PC-3 (cell line): ENCODE measurements at regions not wholly inside any gene's neighbourhood (a gene's known extent, or its start where the extent isn't known, plus 50 kb on each side); places are given as distances from the start of the nearest gene placed in this dataset.

ENCODE experiments used
- EZH2 ChIP-seq: fragments of 300-600 bp; sonication (generic); IDR thresholded peaks from one replicate; pipeline ENCODE4 v1.6.1; 2017; ENCODE audit warnings: antibody characterized with exemption, mild to moderate bottlenecking, low read length; ENCODE audit not compliant: unreplicated experiment
- EZH2phosphoT487 ChIP-seq: fragments of 300-600 bp; sonication (generic); IDR thresholded peaks from 2 replicates; pipeline ENCODE4 v1.6.1; 2018; ENCODE audit warnings: mild to moderate bottlenecking, antibody characterized with exemption, low read length, borderline replicate concordance
- TF ChIP-seq, protein P1 (sequence below): fragments of 300-600 bp; sonication (generic); conservative IDR thresholded peaks from 2 replicates; pipeline ENCODE4 v1.5.1; 2017; ENCODE audit warnings: antibody characterized with exemption, low read depth, mild to moderate bottlenecking, low read length

- TF ChIP-seq, protein P1, sequence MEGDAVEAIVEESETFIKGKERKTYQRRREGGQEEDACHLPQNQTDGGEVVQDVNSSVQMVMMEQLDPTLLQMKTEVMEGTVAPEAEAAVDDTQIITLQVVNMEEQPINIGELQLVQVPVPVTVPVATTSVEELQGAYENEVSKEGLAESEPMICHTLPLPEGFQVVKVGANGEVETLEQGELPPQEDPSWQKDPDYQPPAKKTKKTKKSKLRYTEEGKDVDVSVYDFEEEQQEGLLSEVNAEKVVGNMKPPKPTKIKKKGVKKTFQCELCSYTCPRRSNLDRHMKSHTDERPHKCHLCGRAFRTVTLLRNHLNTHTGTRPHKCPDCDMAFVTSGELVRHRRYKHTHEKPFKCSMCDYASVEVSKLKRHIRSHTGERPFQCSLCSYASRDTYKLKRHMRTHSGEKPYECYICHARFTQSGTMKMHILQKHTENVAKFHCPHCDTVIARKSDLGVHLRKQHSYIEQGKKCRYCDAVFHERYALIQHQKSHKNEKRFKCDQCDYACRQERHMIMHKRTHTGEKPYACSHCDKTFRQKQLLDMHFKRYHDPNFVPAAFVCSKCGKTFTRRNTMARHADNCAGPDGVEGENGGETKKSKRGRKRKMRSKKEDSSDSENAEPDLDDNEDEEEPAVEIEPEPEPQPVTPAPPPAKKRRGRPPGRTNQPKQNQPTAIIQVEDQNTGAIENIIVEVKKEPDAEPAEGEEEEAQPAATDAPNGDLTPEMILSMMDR, result no peak
- TF ChIP-seq EZH2, result no peak
- no peak for TF ChIP-seq EZH2phosphoT487
Measured at GRCh38 chrX:3191201-3191600, 149.9 kb downstream of the ARSF start.
